ENCODE measurements at regions not wholly inside any gene's neighbourhood (a gene's known extent, or its start where the extent isn't known, plus 50 kb on each side); places are given as distances from the start of the nearest gene placed in this dataset.
A peak's percentile ranks its signal among the peaks of the same experiment; 100 is the strongest.

- no peak for DNase-seq (ENCODE audit: low read depth, low spot score)
- in situ Hi-C loops (cut with HindIII; ENCODE audit: low pct_unique_long_range_greater_than_20kb, low sequenced_read_pairs) = no loop called here
Observed at GRCh38 chr12:123100882-123101281, 50.0 kb downstream of the PITPNM2 start.

GRCh38 chr12:123100450-123100849, 50.4 kb downstream of the PITPNM2 start:
- DNase-seq (ENCODE audit: low read depth, low spot score) = no peak
- in situ Hi-C loops (cut with HindIII; ENCODE audit: low pct_unique_long_range_greater_than_20kb, low sequenced_read_pairs) = no loop called here

- no peak for DNase-seq (ENCODE audit: low read depth, low spot score)
Observed at GRCh38 chr12:123099560-123100192, 51.2 kb downstream of the PITPNM2 start.

GRCh38 chr12:123098780-123099179, 52.1 kb downstream of the PITPNM2 start:
- DNase-seq (ENCODE audit: low read depth, low spot score) = no peak
- in situ Hi-C loops (cut with HindIII; ENCODE audit: low pct_unique_long_range_greater_than_20kb, low sequenced_read_pairs) = no loop called here

More at GRCh38 chr12:123099560-123100192, 51.2 kb downstream of the PITPNM2 start:
- in situ Hi-C loops (cut with HindIII; ENCODE audit: low pct_unique_long_range_greater_than_20kb, low sequenced_read_pairs) = no loop called here

GRCh38 chr12:123097561-123098084, 53.3 kb downstream of the PITPNM2 start:
- in situ Hi-C loops (cut with HindIII; ENCODE audit: low pct_unique_long_range_greater_than_20kb, low sequenced_read_pairs) = no loop called here
- DNase-seq (ENCODE audit: low read depth, low spot score) = no peak

GRCh38 chr12:123096741-123097140, 54.1 kb downstream of the PITPNM2 start:
- no peak for DNase-seq (ENCODE audit: low read depth, low spot score)
- in situ Hi-C loops (cut with HindIII; ENCODE audit: low pct_unique_long_range_greater_than_20kb, low sequenced_read_pairs) = no loop called here

GRCh38 chr12:123096182-123096581, 54.7 kb downstream of the PITPNM2 start:
- in situ Hi-C loops (cut with HindIII; ENCODE audit: low pct_unique_long_range_greater_than_20kb, low sequenced_read_pairs) = no loop called here
- no peak for DNase-seq (ENCODE audit: low read depth, low spot score)

- DNase-seq (ENCODE audit: low read depth, low spot score) = no peak
Observed at GRCh38 chr12:123095078-123095881, 55.6 kb downstream of the PITPNM2 start.

GRCh38 chr12:123094349-123095077, 56.4 kb downstream of the PITPNM2 start:
- in situ Hi-C loops (cut with HindIII; ENCODE audit: low pct_unique_long_range_greater_than_20kb, low sequenced_read_pairs) = no loop called here
- peak; percentile 86 for DNase-seq (ENCODE audit: low read depth, low spot score)

More at GRCh38 chr12:123095078-123095881, 55.6 kb downstream of the PITPNM2 start:
- in situ Hi-C loops (cut with HindIII; ENCODE audit: low pct_unique_long_range_greater_than_20kb, low sequenced_read_pairs) = no loop called here

GRCh38 chr12:123092866-123093265, 58.0 kb downstream of the PITPNM2 start:
- in situ Hi-C loops (cut with HindIII; ENCODE audit: low pct_unique_long_range_greater_than_20kb, low sequenced_read_pairs) = no loop called here

GRCh38 chr12:123091230-123092150, 59.4 kb downstream of the PITPNM2 start:
- no peak for DNase-seq (ENCODE audit: low read depth, low spot score)
- in situ Hi-C loops (cut with HindIII; ENCODE audit: low pct_unique_long_range_greater_than_20kb, low sequenced_read_pairs) = no loop called here

More at GRCh38 chr12:123092866-123093265, 58.0 kb downstream of the PITPNM2 start:
- no peak for DNase-seq (ENCODE audit: low read depth, low spot score)

GRCh38 chr12:123089631-123090353, 61.1 kb downstream of the PITPNM2 start:
- in situ Hi-C loops (cut with HindIII; ENCODE audit: low pct_unique_long_range_greater_than_20kb, low sequenced_read_pairs) = no loop called here
- DNase-seq (ENCODE audit: low read depth, low spot score) = no peak

GRCh38 chr12:123089140-123089539, 61.8 kb downstream of the PITPNM2 start:
- no peak for DNase-seq (ENCODE audit: low read depth, low spot score)
- in situ Hi-C loops (cut with HindIII; ENCODE audit: low pct_unique_long_range_greater_than_20kb, low sequenced_read_pairs) = no loop called here

GRCh38 chr12:123085730-123086487, 65.0 kb downstream of the PITPNM2 start:
- DNase-seq (ENCODE audit: low read depth, low spot score) = peak; percentile 82
- in situ Hi-C loops (cut with HindIII; ENCODE audit: low pct_unique_long_range_greater_than_20kb, low sequenced_read_pairs) = no loop called here

- in situ Hi-C loops (cut with HindIII; ENCODE audit: low pct_unique_long_range_greater_than_20kb, low sequenced_read_pairs) = no loop called here
- DNase-seq (ENCODE audit: low read depth, low spot score) = no peak
Observed at GRCh38 chr12:123085066-123085465, 65.8 kb downstream of the PITPNM2 start.
